ENCODE measurements at regions not wholly inside any gene's neighbourhood (a gene's known extent, or its start where the extent isn't known, plus 50 kb on each side); places are given as distances from the start of the nearest gene placed in this dataset.

GRCh38 chr16:87165885-87166284 is 151.3 kb downstream of the C16orf95 start:
- FAIRE-seq: no peak

GRCh38 chr16:87166321-87166720 is 150.9 kb downstream of the C16orf95 start:
- FAIRE-seq: no peak

- FAIRE-seq: no peak
Measured at GRCh38 chr16:87166934-87167333, 150.3 kb downstream of the C16orf95 start.

GRCh38 chr16:87169509-87169995 is 147.6 kb downstream of the C16orf95 start:
- no peak for FAIRE-seq

GRCh38 chr16:87170310-87170709 is 146.9 kb downstream of the C16orf95 start:
- FAIRE-seq: no peak

- no peak for FAIRE-seq
Measured at GRCh38 chr16:87171723-87172122, 145.5 kb downstream of the C16orf95 start.

- no peak for FAIRE-seq
Measured at GRCh38 chr16:87172632-87173031, 144.6 kb downstream of the C16orf95 start.

GRCh38 chr16:87173294-87173893 is 143.8 kb downstream of the C16orf95 start:
- FAIRE-seq: no peak

GRCh38 chr16:87174061-87174460 is 143.1 kb downstream of the C16orf95 start:
- FAIRE-seq: no peak

- no peak for FAIRE-seq
Measured at GRCh38 chr16:87176735-87177134, 140.5 kb downstream of the C16orf95 start.

GRCh38 chr16:87177673-87178072 is 139.5 kb downstream of the C16orf95 start:
- FAIRE-seq: no peak

- FAIRE-seq: no peak
Measured at GRCh38 chr16:87178177-87178863, 138.9 kb downstream of the C16orf95 start.

- FAIRE-seq: no peak
Measured at GRCh38 chr16:87178977-87179376, 138.2 kb downstream of the C16orf95 start.

- FAIRE-seq: no peak
Measured at GRCh38 chr16:87180069-87180468, 137.1 kb downstream of the C16orf95 start.

- FAIRE-seq: no peak
Measured at GRCh38 chr16:87182759-87183158, 134.4 kb downstream of the C16orf95 start.

- no peak for FAIRE-seq
Measured at GRCh38 chr16:87183647-87184046, 133.5 kb downstream of the C16orf95 start.

GRCh38 chr16:87185308-87185707 is 131.9 kb downstream of the C16orf95 start:
- no peak for FAIRE-seq

- no peak for FAIRE-seq
Measured at GRCh38 chr16:87185983-87186382, 131.2 kb downstream of the C16orf95 start.

GRCh38 chr16:87186446-87186845 is 130.7 kb downstream of the C16orf95 start:
- FAIRE-seq: no peak

GRCh38 chr16:87186876-87187533 is 130.2 kb downstream of the C16orf95 start:
- no peak for FAIRE-seq

- no peak for FAIRE-seq
Measured at GRCh38 chr16:87188104-87188503, 129.1 kb downstream of the C16orf95 start.

GRCh38 chr16:87189426-87189825 is 127.8 kb downstream of the C16orf95 start:
- no peak for FAIRE-seq

- no peak for FAIRE-seq
Measured at GRCh38 chr16:87190288-87191230, 126.6 kb downstream of the C16orf95 start.
